Smooth muscle cell (in vitro differentiated cells): ENCODE measurements at regions not wholly inside any gene's neighbourhood (a gene's known extent, or its start where the extent isn't known, plus 50 kb on each side); places are given as distances from the start of the nearest gene placed in this dataset.

Experiments
- DNase-seq: peaks from one replicate; lab custom pipeline; 2025; ENCODE audit not compliant: unreplicated experiment; lab: John Stamatoyannopoulos, UW
- H2AFZ ChIP-seq: fragments of 200-600 bp; sonication (generic); 2 replicates; pipeline ENCODE4 v1.6.0; 2016; ENCODE audit warnings: antibody characterized with exemption, low read depth, mild to moderate bottlenecking
- H3F3A ChIP-seq: fragments of 200-600 bp; sonication (generic); 2 replicates; pipeline ENCODE4 v1.6.0; 2017; ENCODE audit warnings: antibody characterized with exemption, low read depth
- H3K27ac ChIP-seq: fragments of 200-600 bp; sonication (generic); 2 replicates; pipeline ENCODE4 v1.5.1; 2016; ENCODE audit warnings: low read depth, mild to moderate bottlenecking
- H3K27me3 ChIP-seq: fragments of 200-600 bp; sonication (generic); 2 replicates; pipeline ENCODE4 v1.6.1; 2016; ENCODE audit warnings: low read depth, mild to moderate bottlenecking
- H3K36me3 ChIP-seq: fragments of 200-600 bp; sonication (generic); 2 replicates; pipeline ENCODE4 v1.5.1; 2016; ENCODE audit warnings: low read depth
- H3K4me1 ChIP-seq: fragments of 200-600 bp; sonication (generic); 2 replicates; pipeline ENCODE4 v1.5.1; 2016; ENCODE audit warnings: low read depth
- H3K4me2 ChIP-seq: fragments of 200-600 bp; sonication (generic); 2 replicates; pipeline ENCODE4 v1.6.0; 2016; ENCODE audit warnings: mild to moderate bottlenecking
- H3K4me3 ChIP-seq: fragments of 200-600 bp; sonication (generic); 2 replicates; pipeline ENCODE4 v1.5.1; 2016; ENCODE audit warnings: mild to moderate bottlenecking
- H3K79me2 ChIP-seq: fragments of 200-600 bp; sonication (generic); 2 replicates; pipeline ENCODE4 v1.6.0; 2016; ENCODE audit warnings: low read depth, mild to moderate bottlenecking
- H3K9ac ChIP-seq: fragments of 200-600 bp; sonication (generic); 2 replicates; pipeline ENCODE4 v1.6.0; 2016; ENCODE audit warnings: low read depth
- H3K9me3 ChIP-seq: fragments of 200-600 bp; sonication (generic); replicated peaks from 2 replicates; pipeline ENCODE4 v1.5.1; 2016; ENCODE audit warnings: low read depth
- H4K20me1 ChIP-seq: fragments of 200-600 bp; sonication (generic); 2 replicates; pipeline ENCODE4 v1.6.0; 2016; ENCODE audit warnings: low read depth
- WGBS: methylation state at CpG from one replicate; pipeline ENCODE4 v1.1.7; 2016; ENCODE audit warnings: low lambda C conversion rate; 5-methylcytosine and 5-hydroxymethylcytosine counted together
- TF ChIP-seq, protein P1 (sequence below): fragments of 200-600 bp; sonication (generic); IDR thresholded peaks from 2 replicates; pipeline ENCODE4 v1.5.1; 2017; ENCODE audit warnings: borderline replicate concordance, mild to moderate bottlenecking, antibody characterized with exemption; ENCODE audit not compliant: insufficient read depth, poor library complexity, severe bottlenecking

DNA sequence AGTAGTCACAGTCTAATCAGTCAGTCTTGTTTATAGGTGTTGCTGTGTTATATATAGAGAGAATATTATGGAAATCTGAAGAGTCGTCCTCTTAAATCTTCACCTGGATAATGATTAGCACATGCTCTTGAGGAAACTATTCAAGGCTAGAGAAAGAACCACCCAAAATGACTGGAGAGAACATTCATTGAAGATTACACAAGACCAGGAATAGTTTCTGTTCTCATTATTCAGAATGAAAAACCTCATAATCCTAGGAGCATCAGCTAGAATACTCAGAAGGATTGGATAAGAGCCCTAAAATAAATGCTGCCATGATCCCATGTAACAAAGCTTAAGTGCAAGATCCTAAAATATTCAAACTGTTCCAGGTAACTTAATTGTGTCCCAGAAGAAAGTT lies 278.2 kb upstream of the PREP start:
- H4K20me1 ChIP-seq = no peaks in the 10 kb centered on the region
- no peaks in the 10 kb centered on the region for H3K79me2 ChIP-seq
- H3F3A ChIP-seq = peaks cover 7% of the 10 kb centered on the region
- H3K4me1 ChIP-seq = no peaks in the 10 kb centered on the region
- H3K27ac ChIP-seq = no peak overlapping the region
- WGBS = 91% methylated on average over 1 of the region's 1 CpG
- TF ChIP-seq, protein P1, sequence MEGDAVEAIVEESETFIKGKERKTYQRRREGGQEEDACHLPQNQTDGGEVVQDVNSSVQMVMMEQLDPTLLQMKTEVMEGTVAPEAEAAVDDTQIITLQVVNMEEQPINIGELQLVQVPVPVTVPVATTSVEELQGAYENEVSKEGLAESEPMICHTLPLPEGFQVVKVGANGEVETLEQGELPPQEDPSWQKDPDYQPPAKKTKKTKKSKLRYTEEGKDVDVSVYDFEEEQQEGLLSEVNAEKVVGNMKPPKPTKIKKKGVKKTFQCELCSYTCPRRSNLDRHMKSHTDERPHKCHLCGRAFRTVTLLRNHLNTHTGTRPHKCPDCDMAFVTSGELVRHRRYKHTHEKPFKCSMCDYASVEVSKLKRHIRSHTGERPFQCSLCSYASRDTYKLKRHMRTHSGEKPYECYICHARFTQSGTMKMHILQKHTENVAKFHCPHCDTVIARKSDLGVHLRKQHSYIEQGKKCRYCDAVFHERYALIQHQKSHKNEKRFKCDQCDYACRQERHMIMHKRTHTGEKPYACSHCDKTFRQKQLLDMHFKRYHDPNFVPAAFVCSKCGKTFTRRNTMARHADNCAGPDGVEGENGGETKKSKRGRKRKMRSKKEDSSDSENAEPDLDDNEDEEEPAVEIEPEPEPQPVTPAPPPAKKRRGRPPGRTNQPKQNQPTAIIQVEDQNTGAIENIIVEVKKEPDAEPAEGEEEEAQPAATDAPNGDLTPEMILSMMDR = no peak
- no peak for DNase-seq
- H3K4me2 ChIP-seq = no peak overlapping the region
- H3K4me3 ChIP-seq = no peak overlapping the region
- no peak overlapping the region for H2AFZ ChIP-seq
- H3K27me3 ChIP-seq = no peaks in the 10 kb centered on the region
- no peaks in the 10 kb centered on the region for H3K9me3 ChIP-seq
- no peaks in the 10 kb centered on the region for H3K36me3 ChIP-seq
- H3K9ac ChIP-seq = no peak overlapping the region

DNA sequence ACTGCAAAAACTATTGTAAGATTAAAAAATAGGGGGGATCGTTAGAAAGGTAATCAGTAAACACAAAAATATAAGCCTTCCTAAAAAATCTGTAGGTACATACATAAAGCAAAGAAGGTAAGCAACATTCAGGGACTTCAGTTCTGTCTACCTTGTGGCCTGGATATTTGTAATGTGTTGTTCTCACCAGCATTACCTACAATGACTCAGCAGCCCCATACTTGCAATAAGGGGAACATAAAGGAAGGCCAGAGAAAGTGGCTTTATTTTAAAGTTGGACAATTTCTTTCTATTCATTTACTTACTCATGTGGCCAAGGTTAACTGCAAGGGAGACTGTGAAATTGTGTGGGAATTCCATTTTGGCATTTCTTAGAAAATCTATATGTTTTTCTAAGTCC lies 277.2 kb upstream of the PREP start:
- no peaks in the 10 kb centered on the region for H3K79me2 ChIP-seq
- no peak overlapping the region for H3K4me2 ChIP-seq
- TF ChIP-seq, protein P1 = no peak
- H3K9me3 ChIP-seq = no peaks in the 10 kb centered on the region
- H3K27ac ChIP-seq = no peak overlapping the region
- H3K4me1 ChIP-seq = peaks cover 6% of the 10 kb centered on the region
- no peak for DNase-seq
- H4K20me1 ChIP-seq = no peaks in the 10 kb centered on the region
- no peaks in the 10 kb centered on the region for H3K27me3 ChIP-seq
- H2AFZ ChIP-seq = no peak overlapping the region
- H3K4me3 ChIP-seq = no peak overlapping the region
- H3K9ac ChIP-seq = no peak overlapping the region
- WGBS = 96% methylated on average over 1 of the region's 1 CpG
- H3K36me3 ChIP-seq = no peaks in the 10 kb centered on the region
- H3F3A ChIP-seq = peaks cover 13% of the 10 kb centered on the region

DNA sequence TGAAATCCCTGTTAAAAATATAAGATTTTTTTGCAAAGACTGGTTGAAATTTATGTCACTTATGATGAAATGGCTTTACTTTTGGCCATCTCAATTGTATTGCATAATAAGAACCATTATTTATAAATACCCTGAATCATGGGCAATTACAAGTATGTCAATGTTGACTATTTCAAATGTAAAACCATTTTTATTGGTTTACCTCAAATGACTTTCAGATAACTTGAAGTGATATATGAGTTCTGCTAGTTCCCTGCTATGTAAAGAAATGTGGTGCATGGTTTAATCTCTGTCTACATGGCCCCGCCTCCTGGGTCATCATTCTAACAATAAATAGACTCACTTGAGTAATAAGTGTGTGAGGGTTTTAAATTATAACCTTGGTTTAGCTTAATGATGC lies 275.6 kb upstream of the PREP start:
- no peaks in the 10 kb centered on the region for H3K36me3 ChIP-seq
- H3K4me1 ChIP-seq = peaks cover 6% of the 10 kb centered on the region
- H2AFZ ChIP-seq = no peak overlapping the region
- H3K4me2 ChIP-seq = no peak overlapping the region
- TF ChIP-seq, protein P1 = no peak
- H4K20me1 ChIP-seq = no peaks in the 10 kb centered on the region
- no peaks in the 10 kb centered on the region for H3K27me3 ChIP-seq
- peaks cover 13% of the 10 kb centered on the region for H3F3A ChIP-seq
- no peaks in the 10 kb centered on the region for H3K9me3 ChIP-seq
- no peak overlapping the region for H3K27ac ChIP-seq
- no peak for DNase-seq
- no peak overlapping the region for H3K9ac ChIP-seq
- 93% methylated on average over 1 of the region's 1 CpG for WGBS
- H3K4me3 ChIP-seq = no peak overlapping the region
- H3K79me2 ChIP-seq = no peaks in the 10 kb centered on the region

DNA sequence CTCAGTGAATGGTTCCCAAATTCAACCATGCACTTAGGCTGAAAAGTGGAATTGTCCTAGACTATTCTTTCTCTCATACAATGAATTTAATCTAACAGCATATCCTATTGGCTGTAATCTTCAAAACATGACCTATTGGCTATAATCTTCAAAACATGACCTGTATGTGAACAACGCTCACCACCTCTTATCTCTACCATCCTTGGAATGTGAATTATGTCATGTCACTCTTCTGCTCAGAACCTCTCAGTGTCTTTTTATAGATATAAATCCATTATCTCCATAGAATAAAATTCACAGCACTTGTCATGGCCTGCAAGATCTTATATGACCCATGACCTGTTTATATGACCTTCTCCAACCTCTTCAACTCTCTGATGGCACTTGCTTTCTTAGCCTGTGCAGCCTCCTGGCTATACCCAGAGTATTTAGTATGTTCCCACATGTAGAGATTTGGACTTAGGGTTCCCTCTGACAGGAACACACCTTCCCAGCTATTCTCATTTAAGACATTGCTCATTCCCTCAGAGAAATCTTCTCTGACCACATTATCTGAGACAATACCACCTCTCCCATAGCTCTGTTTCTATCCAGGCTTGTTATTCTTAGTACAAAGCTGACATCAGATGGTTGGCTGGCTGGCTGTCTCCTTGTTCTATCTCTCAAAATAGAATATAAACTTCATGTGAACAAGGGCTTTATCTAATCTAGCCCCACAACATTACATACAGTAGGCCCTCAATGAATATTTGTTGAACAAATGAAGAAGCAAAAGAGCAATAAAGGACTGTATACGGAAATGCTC lies 275.0 kb upstream of the PREP start:
- TF ChIP-seq, protein P1 = no peak
- DNase-seq = no peak
- Histone ChIP-seq H4K20me1 (no peaks in the 10 kb centered on the region), H2AFZ (no peak overlapping the region), H3K79me2 (no peaks in the 10 kb centered on the region), H3F3A (peaks cover 13% of the 10 kb centered on the region), H3K27ac (no peak overlapping the region), H3K9me3 (no peaks in the 10 kb centered on the region), H3K36me3 (no peaks in the 10 kb centered on the region), H3K4me2 (no peak overlapping the region), H3K9ac (no peak overlapping the region), H3K4me3 (no peak overlapping the region), H3K27me3 (no peaks in the 10 kb centered on the region), H3K4me1 (peaks cover 6% of the 10 kb centered on the region)
- WGBS = 85% methylated on average over 2 of the region's 2 CpGs
